Psoas muscle (tissue), 7 donors: ENCODE measurements at regions not wholly inside any gene's neighbourhood (a gene's known extent, or its start where the extent isn't known, plus 50 kb on each side); places are given as distances from the start of the nearest gene placed in this dataset.

Source experiments
- ATAC-seq, 4 donors: fragments of 200-7000 bp; cut with Tn5 transposase; one replicate each; pipeline ENCODE4 v1.9.1; 2020; ENCODE audit warnings: moderate library complexity in 3 of 4, mild to moderate bottlenecking in 2 of 4
- DNase-seq, 2 donors: peaks; one replicate each; pipeline ENCODE4 v3.0.0-alpha.2; 2020
- H3K27ac ChIP-seq: fragments of 200-600 bp; one replicate; pipeline ENCODE4 v1.8.0; 2022
- H3K27me3 ChIP-seq, 3 donors: fragments of 200-600 bp in 1 of 3; one replicate each; pipeline versions ENCODE4 v1.6.1 to v1.8.0; 2013 to 2022; ENCODE audit warnings: low read length in 2 of 3, mild to moderate bottlenecking in 2 of 3, moderate library complexity in 1 of 3; ENCODE audit not compliant: insufficient read depth in 3 of 3
- H3K36me3 ChIP-seq, 2 donors: fragments of 200-600 bp in 1 of 2; one replicate each; pipeline versions ENCODE4 v1.6.1 to v1.8.0; 2013 to 2022; ENCODE audit warnings: low read depth in 1 of 2, mild to moderate bottlenecking in 1 of 2, moderate library complexity in 1 of 2; ENCODE audit not compliant: insufficient read depth in 1 of 2
- H3K4me1 ChIP-seq: fragments of 200-600 bp; one replicate; pipeline ENCODE4 v1.8.0; 2022
- H3K4me3 ChIP-seq: fragments of 200-600 bp; one replicate; pipeline ENCODE4 v1.8.0; 2022; ENCODE audit warnings: mild to moderate bottlenecking
- H3K9me3 ChIP-seq: fragments of 200-600 bp; one replicate; pipeline ENCODE4 v1.8.0; 2022
- CTCF ChIP-seq: fragments of 200-600 bp; IDR thresholded peaks from one replicate; pipeline ENCODE4 v1.8.0; 2022; ENCODE audit warnings: antibody characterized with exemption
- WGBS, 3 donors: extraction: QIAGEN DNeasy Blood & Tissue Kit; methylation state at CpG; one replicate each; pipeline versions ENCODE4 v1.1.6 to v1.1.7; 2013; 5-methylcytosine and 5-hydroxymethylcytosine counted together
- intact Hi-C, 2 donors: fragments of 100-400 bp; cut with DNase I; formaldehyde crosslinking; loops; one replicate each; pipeline versions ENCODE4 v1.11.0 to v1.14.2; 2022
- donor health status: healthy with polysubstance abuse.
- donor health status: DM: no; HTN: no; CAD: no; lungs with moderate emphysema.
- donor health status: Bipolar disorder and iron deficiency.
- donor health status: healthy.
- donor health status: DM: yes; HTN: yes; CAD: no.
- donor health status: DM: no; HTN: no; CAD: no.
- donor health status: DM: yes; HTN: yes; CAD: no.

DNA sequence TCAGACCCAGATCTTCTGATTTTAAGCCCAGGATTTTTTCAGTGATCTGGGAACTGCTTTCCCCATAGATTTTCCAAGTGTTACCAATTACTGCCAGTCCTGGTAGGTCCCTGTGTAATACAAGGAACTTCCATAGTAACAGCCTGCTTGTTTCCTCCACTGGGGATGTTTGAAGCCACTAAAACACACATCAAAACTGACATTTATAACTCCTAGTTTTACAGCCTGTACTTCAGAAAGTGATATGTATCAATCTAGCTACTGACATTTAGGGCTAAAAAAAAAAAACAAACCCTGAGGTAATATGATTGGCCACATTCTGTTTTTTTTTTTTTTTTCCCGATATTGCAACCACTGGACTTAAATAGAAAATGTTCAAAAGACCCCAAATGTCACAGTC lies 166.9 kb upstream of the SP4 start:
- intact Hi-C loops: loop anchor here in 1 of 2 donors (2.0 kb wide), 1 partner anchor 246 kb away; no protein-coding TSS in a partner anchor
- DNase-seq: no peak

DNA sequence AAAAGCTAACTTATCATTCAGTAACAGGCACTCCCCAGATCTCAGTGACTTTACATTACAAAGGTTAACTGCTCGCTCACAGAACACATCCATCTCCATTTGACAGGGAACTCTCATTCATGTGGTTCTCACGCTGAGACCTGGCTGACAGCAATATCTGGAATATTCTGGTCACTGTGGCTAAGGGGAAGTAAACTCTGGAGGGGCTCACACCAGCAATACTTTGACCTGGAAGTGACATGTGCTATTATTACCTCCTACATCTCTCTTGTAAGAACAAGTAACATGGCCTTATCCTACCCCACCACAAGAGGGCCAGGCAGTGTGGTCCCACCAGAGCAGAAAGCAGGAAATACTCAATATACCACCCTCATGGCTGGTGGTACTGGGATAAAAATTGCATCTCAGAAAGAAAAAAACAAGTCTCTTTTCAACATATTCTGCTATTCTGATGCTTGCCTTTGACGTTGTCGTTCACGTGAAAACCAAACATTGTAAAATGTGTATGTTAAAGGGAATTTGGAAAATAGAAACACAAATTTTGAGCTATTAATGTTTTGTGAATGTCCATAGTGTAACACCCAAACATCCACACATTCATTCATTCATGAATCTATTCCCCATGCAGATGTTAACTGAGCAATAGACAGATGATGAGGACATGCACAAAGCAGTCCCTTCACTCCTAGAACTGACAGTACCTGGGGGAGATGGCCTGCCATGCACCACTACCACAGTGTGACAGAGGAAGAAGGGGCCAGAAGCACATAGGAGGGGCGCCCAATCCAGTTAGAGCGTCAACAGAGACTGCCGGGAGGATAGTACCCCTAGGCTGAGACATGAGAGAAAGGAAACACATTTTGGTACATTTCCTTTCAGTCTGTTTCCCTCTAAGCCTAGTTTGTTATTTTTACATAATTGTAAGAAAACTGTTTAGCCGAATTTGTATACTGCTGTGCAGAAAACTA lies 166.0 kb upstream of the SP4 start:
- H3K27me3 ChIP-seq: peaks cover 0 to 2% (median 0%) of the 10 kb centered on the region in 3 donors
- TF ChIP-seq CTCF: peak; percentile 37
- DNase-seq: peak in 1 of 2 donors; percentile 12
- intact Hi-C loops: loop anchor here in 1 of 2 donors (2.0 kb wide), 1 partner anchor 245 kb away; no protein-coding TSS in a partner anchor
- H3K27ac ChIP-seq: no peak overlapping the region
- WGBS, 3 donors: 13 to 29% (median 21%) methylated on average over 9 of the region's 9 CpGs
- H3K4me1 ChIP-seq: no peaks in the 10 kb centered on the region
- peak in 1 of 4 donors; percentile 48 for ATAC-seq
- no peaks in the 10 kb centered on the region for H3K9me3 ChIP-seq
- no peak overlapping the region for H3K4me3 ChIP-seq
- no peaks in the 10 kb centered on the region for H3K36me3 ChIP-seq

More for the DNA sequence above, 166.9 kb upstream of the SP4 start:
- Histone ChIP-seq H3K4me1 (no peaks in the 10 kb centered on the region), H3K27ac (no peak overlapping the region), H3K27me3 (peaks cover 0 to 2% (median under 1%) of the 10 kb centered on the region in 3 donors), H3K4me3 (no peak overlapping the region), H3K36me3 (no peaks in the 10 kb centered on the region), H3K9me3 (no peaks in the 10 kb centered on the region)
- no peak for TF ChIP-seq CTCF
- no peak for ATAC-seq
- WGBS, 3 donors: 9 to 29% (median 26%) methylated on average over 1 of the region's 1 CpG

DNA sequence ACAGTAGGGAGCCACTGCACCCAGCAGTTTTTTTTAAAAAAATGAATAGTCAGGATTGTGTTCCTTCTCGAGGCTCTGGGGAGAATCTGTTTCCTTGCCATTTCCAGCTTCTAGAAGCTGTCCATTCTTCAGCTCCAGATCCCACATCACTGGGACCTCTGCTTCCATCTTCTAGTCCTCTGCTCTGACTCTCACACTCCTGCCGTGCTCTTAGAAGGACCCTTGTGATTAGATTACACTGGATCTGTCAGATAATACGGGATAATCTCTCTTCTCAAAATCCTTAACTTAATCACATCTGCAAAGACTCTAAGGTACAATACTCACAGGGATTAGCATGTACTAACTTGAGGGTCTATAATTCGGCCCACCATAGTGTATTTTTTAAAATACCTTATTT lies 158.9 kb upstream of the SP4 start:
- no peaks in the 10 kb centered on the region for H3K36me3 ChIP-seq
- H3K4me1 ChIP-seq: no peaks in the 10 kb centered on the region
- intact Hi-C loops: no loop called here
- DNase-seq (no peak), ATAC-seq (no peak)
- TF ChIP-seq CTCF: no peak
- H3K4me3 ChIP-seq: no peak overlapping the region
- H3K27ac ChIP-seq: no peak overlapping the region
- no peaks in the 10 kb centered on the region for H3K9me3 ChIP-seq
- WGBS, 3 donors: 57 to 70% (median 68%) methylated on average over 4 of the region's 4 CpGs
- peaks cover 0 to 2% (median 0%) of the 10 kb centered on the region in 3 donors for H3K27me3 ChIP-seq

DNA sequence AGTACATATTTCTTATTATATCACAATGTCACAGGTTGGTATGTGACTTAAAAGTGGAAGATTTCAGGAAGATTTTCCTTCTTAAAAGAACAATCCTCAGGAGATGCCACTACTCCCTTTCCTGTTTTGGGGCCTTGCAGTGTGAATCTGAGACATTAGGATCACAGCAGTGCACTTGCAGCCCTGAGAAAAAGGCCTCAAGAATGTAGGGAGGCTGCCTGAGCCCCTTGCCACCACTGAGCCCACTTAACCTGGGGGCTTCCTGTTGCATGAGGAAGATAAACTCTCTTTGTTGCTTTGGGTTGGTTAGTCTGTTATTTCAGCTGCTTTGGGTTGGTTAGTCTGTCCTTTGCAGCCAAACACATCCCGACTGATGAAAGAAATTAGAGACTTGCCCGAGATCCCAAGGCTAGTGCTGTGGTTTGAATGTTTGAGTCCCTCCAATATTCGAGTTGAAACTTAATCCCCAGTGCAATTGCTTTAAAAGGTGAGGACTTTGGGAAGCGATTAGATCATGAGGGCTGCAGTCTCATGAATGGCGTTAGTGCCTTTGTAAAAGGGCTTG lies 151.3 kb upstream of the SP4 start:
- WGBS, 3 donors: 28 to 38% (median 35%) methylated on average over 5 of the region's 5 CpGs

More for the DNA sequence above, 151.3 kb upstream of the SP4 start:
- H3K27ac ChIP-seq: no peak overlapping the region
- H3K4me1 ChIP-seq: no peaks in the 10 kb centered on the region
- no peak for DNase-seq
- no peaks in the 10 kb centered on the region for H3K9me3 ChIP-seq
- no peaks in the 10 kb centered on the region for H3K27me3 ChIP-seq
- TF ChIP-seq CTCF: no peak
- no peak for ATAC-seq
- intact Hi-C loops: no loop called here
- no peak overlapping the region for H3K4me3 ChIP-seq
- no peaks in the 10 kb centered on the region for H3K36me3 ChIP-seq
